ENCODE measurements at regions not wholly inside any gene's neighbourhood (a gene's known extent, or its start where the extent isn't known, plus 50 kb on each side); places are given as distances from the start of the nearest gene placed in this dataset.
A peak's percentile ranks its signal among the peaks of the same experiment; 100 is the strongest.

DNA sequence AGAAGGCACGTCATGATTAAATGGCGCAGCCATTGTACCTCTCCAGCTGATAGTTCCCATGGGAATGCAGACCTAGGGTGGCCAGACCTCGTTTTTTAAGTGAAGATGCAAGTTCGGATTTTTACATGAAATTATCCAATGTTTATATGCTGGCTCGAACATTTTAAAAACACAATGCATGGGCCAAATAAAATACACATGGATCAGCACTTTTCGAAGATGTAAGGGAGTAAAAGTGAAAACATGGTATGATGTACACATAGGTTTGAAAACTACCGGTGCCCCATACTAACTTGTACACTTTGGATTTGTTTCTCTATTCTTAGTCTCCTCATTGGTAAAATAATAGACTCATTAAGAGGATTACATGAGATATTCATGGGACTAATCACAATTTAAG, 412.5 kb upstream of the CCNG1 start:
- no peaks in the 10 kb centered on the region for H3K27me3 ChIP-seq (ENCODE audit: control insufficient read depth, insufficient read depth, low read length)
- DNase-seq (ENCODE audit: low read depth) = no peak
- TF ChIP-seq, protein P1, sequence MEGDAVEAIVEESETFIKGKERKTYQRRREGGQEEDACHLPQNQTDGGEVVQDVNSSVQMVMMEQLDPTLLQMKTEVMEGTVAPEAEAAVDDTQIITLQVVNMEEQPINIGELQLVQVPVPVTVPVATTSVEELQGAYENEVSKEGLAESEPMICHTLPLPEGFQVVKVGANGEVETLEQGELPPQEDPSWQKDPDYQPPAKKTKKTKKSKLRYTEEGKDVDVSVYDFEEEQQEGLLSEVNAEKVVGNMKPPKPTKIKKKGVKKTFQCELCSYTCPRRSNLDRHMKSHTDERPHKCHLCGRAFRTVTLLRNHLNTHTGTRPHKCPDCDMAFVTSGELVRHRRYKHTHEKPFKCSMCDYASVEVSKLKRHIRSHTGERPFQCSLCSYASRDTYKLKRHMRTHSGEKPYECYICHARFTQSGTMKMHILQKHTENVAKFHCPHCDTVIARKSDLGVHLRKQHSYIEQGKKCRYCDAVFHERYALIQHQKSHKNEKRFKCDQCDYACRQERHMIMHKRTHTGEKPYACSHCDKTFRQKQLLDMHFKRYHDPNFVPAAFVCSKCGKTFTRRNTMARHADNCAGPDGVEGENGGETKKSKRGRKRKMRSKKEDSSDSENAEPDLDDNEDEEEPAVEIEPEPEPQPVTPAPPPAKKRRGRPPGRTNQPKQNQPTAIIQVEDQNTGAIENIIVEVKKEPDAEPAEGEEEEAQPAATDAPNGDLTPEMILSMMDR (IDR thresholded peaks at IDR 0.05; ENCODE audit: insufficient read depth, low read length, poor library complexity, severe bottlenecking) = no peak
- H3K4me3 ChIP-seq (ENCODE audit: low read depth, low read length) = no peak overlapping the region
- H3K36me3 ChIP-seq (ENCODE audit: control insufficient read depth, insufficient read depth, low read length) = no peaks in the 10 kb centered on the region

DNA sequence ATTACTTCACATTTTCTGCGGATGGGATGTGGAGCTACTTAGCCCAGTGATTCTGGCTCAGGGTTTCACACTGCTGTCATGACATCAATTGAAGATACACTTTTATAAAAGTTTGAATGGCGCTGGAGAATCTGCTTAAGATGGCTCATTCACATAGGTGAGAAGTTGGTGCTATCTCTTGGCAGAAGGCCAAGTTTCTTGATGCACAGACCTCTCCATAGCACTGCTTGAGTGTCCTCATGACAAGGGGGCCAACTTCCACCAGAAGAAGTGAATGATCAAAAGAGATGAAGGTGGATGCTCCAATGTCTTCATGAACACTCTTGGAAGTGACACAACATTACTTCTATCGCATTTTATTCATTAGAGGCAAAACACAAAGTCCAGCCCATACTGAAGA, 403.7 kb upstream of the CCNG1 start:
- H3K36me3 ChIP-seq (ENCODE audit: control insufficient read depth, insufficient read depth, low read length) = no peaks in the 10 kb centered on the region
- no peak overlapping the region for H3K4me3 ChIP-seq (ENCODE audit: low read depth, low read length)
- TF ChIP-seq, protein P1 (IDR thresholded peaks at IDR 0.05; ENCODE audit: insufficient read depth, low read length, poor library complexity, severe bottlenecking) = no peak
- no peaks in the 10 kb centered on the region for H3K27me3 ChIP-seq (ENCODE audit: control insufficient read depth, insufficient read depth, low read length)
- no peak for DNase-seq (ENCODE audit: low read depth)

DNA sequence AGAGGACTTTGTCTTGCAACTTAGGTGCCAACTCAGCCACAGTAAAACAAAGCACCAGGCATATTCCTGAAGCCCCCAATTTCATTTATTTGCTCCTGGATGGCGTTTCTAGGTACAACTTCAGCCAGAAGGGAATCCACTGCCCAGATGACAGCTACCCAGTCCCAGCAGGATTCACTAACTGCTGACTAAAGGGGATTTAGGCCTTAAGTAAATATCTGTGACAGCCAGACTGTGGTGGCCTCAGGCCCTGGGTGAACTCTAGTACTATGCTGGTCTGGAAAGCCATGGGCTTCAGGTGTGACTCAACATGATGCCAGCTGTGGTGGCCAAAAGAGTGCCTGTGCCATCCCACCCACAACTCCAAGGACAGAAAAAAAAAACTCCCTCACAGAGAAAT, 396.1 kb upstream of the CCNG1 start:
- Histone ChIP-seq H3K36me3 (ENCODE audit: control insufficient read depth, insufficient read depth, low read length) (no peaks in the 10 kb centered on the region), H3K4me3 (ENCODE audit: low read depth, low read length) (no peak overlapping the region), H3K27me3 (ENCODE audit: control insufficient read depth, insufficient read depth, low read length) (no peaks in the 10 kb centered on the region)
- no peak for DNase-seq (ENCODE audit: low read depth)
- TF ChIP-seq, protein P1 (IDR thresholded peaks at IDR 0.05; ENCODE audit: insufficient read depth, low read length, poor library complexity, severe bottlenecking) = no peak

DNA sequence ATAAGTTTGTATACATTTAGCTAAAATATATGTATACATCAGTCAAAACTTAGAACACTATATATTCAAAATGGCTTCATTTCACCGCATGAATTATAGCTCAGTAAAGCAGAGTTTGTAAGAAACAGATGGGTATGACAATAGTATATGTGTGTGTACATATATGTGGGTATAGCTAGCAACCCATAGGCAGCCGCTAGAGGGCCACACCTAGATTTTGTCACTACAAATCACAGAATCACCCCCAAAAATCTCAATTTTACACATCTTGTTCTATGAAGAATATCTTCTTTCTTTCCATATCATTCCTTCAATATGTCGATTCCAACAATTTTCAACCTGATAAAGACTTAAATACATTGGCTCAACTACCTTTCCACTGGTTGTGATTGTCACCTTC, 357.8 kb upstream of the CCNG1 start:
- no peaks in the 10 kb centered on the region for H3K36me3 ChIP-seq (ENCODE audit: control insufficient read depth, insufficient read depth, low read length)
- H3K4me3 ChIP-seq (ENCODE audit: low read depth, low read length) = no peak overlapping the region
- DNase-seq (ENCODE audit: low read depth) = no peak
- TF ChIP-seq, protein P1 (IDR thresholded peaks at IDR 0.05; ENCODE audit: insufficient read depth, low read length, poor library complexity, severe bottlenecking) = peak; percentile 42
- no peaks in the 10 kb centered on the region for H3K27me3 ChIP-seq (ENCODE audit: control insufficient read depth, insufficient read depth, low read length)

DNA sequence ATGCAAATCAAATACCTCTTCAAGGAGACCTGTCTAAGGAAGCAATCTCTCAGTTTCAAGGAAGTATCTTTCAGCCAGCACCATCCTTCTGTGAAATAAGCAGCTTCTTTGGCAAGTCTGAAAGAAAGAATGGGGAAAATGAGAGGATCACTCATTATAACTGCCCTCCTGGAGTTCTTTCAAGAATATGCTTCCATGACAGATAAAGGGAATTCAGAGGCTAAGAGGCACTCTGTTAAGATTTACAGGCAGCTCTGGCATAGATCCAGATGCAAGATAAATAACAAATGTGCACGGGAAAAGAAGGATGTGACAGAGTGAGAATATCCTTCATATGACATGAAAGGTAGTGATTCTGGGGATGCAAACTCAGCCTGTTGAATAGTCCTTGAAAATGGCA, 348.2 kb upstream of the CCNG1 start:
- DNase-seq (ENCODE audit: low read depth) = no peak
- no peak overlapping the region for H3K4me3 ChIP-seq (ENCODE audit: low read depth, low read length)
- no peaks in the 10 kb centered on the region for H3K36me3 ChIP-seq (ENCODE audit: control insufficient read depth, insufficient read depth, low read length)
- TF ChIP-seq, protein P1 (IDR thresholded peaks at IDR 0.05; ENCODE audit: insufficient read depth, low read length, poor library complexity, severe bottlenecking) = no peak
- H3K27me3 ChIP-seq (ENCODE audit: control insufficient read depth, insufficient read depth, low read length) = no peaks in the 10 kb centered on the region

DNA sequence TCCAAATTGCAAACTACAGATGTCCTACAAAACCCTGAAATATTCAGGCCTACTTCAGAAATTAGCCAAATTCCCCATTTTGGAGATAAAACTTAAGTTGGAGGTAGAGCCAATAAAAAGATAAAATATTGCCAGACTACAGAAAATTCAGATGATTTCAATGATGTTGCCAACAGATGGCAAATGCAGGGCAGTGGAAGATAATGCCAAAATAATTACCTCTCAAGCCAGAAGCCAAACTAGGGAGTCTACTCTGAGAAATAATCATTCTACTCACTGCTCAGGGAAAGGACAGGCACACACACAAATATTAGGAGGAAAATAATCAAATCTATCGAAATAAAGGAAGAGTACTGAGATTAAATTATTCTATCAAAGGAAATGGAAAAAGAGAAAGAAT, 347.5 kb upstream of the CCNG1 start:
- H3K27me3 ChIP-seq (ENCODE audit: control insufficient read depth, insufficient read depth, low read length) = no peaks in the 10 kb centered on the region
- no peak for DNase-seq (ENCODE audit: low read depth)
- no peak overlapping the region for H3K4me3 ChIP-seq (ENCODE audit: low read depth, low read length)
- TF ChIP-seq, protein P1 (IDR thresholded peaks at IDR 0.05; ENCODE audit: insufficient read depth, low read length, poor library complexity, severe bottlenecking) = no peak
- no peaks in the 10 kb centered on the region for H3K36me3 ChIP-seq (ENCODE audit: control insufficient read depth, insufficient read depth, low read length)
